ENCODE measurements at regions not wholly inside any gene's neighbourhood (a gene's known extent, or its start where the extent isn't known, plus 50 kb on each side); places are given as distances from the start of the nearest gene placed in this dataset.

GRCh38 chr9:71472400-71472799 lies 295.9 kb downstream of the CEMIP2 start (continued):
- TF ChIP-seq GABPA (IDR thresholded peaks at IDR 0.05; ENCODE audit: borderline replicate concordance, insufficient read depth, low read length) (no peak), CTCF (IDR thresholded peaks at IDR 0.05; ENCODE audit: control extremely low read depth in 1 of 3, insufficient read depth in 1 of 3, low read depth in 1 of 3, low read length in 3 of 3) (no peak)
